ENCODE measurements at regions not wholly inside any gene's neighbourhood (a gene's known extent, or its start where the extent isn't known, plus 50 kb on each side); places are given as distances from the start of the nearest gene placed in this dataset.

- no peak for ATAC-seq
- Histone ChIP-seq H2AFZ (ENCODE audit: low read depth, low read length, poor library complexity, severe bottlenecking) (no peak overlapping the region), H3K36me3 (ENCODE audit: control insufficient read depth in 1 of 2, insufficient read depth in 2 of 2, low read length in 2 of 2) (no peaks in the 10 kb centered on the region), H3K9me3 (ENCODE audit: control insufficient read depth in 1 of 2, insufficient read depth in 1 of 2, low read depth in 1 of 2, low read length in 2 of 2) (no peaks in the 10 kb centered on the region), H4K20me1 (ENCODE audit: insufficient read depth) (no peaks in the 10 kb centered on the region), H3K9ac (ENCODE audit: low read length) (no peak overlapping the region), H3K27me3 (ENCODE audit: insufficient read depth, low read length) (no peaks in the 10 kb centered on the region), H3K4me3 (replicated peaks in 1 of 2; ENCODE audit: low read depth in 1 of 2, low read length in 2 of 2) (no peak overlapping the region), H3K27ac (ENCODE audit: low read depth, low read length) (no peak overlapping the region), H3K4me1 (ENCODE audit: control insufficient read depth in 1 of 2, insufficient read depth in 2 of 2, low read length in 2 of 2) (no peaks in the 10 kb centered on the region), H3K9me2 (ENCODE audit: insufficient read depth) (no peaks in the 10 kb centered on the region), H3K79me2 (ENCODE audit: insufficient read depth, low read length) (no peaks in the 10 kb centered on the region), H3K4me2 (ENCODE audit: low read length) (no peak overlapping the region)
- TF ChIP-seq EGR1 (IDR thresholded peaks at IDR 0.05; ENCODE audit: low read depth) (no peak), RAD21 (IDR thresholded peaks at IDR 0.05; ENCODE audit: low read depth) (no peak), ZNF274 (IDR thresholded peaks at IDR 0.05; ENCODE audit: low read depth, low read length) (no peak), FOSL1 (IDR thresholded peaks at IDR 0.05; ENCODE audit: low read depth) (no peak), ATF3 (IDR thresholded peaks at IDR 0.05) (no peak), YY1 (IDR thresholded peaks at IDR 0.05; ENCODE audit: extremely low read depth, insufficient replicate concordance, low read depth, low read length) (no peak), JUND (IDR thresholded peaks at IDR 0.05) (no peak), POLR2A (IDR thresholded peaks at IDR 0.05; ENCODE audit: borderline replicate concordance, extremely low read depth, insufficient read depth, insufficient read length) (no peak), CEBPB (IDR thresholded peaks at IDR 0.05; ENCODE audit: low read depth) (no peak)
- BruUV-seq (replicated peaks), result no TSS peak
- RAD21 ChIA-PET (ENCODE audit: low non-redundant PET in 1 of 2, low total read pairs in 2 of 2, uncharacterized antibody in 2 of 2, unreplicated experiment in 2 of 2), result no interaction called here
- CTCF ChIA-PET, result no interaction called here
- intact Hi-C loops (cut with micrococcal nuclease), result no loop called here
- POLR2A ChIA-PET, result no interaction called here
- DNase-seq (ENCODE audit: low read depth, low spot score), result no peak
These were observed 219.6 kb upstream of the ID2 start for GRCh38 chr2:8462280-8462679.

GRCh38 chr2:8462899-8463648, 218.8 kb upstream of the ID2 start:
- no peaks in the 10 kb centered on the region for H3K9me2 ChIP-seq (ENCODE audit: insufficient read depth)
- intact Hi-C loops (cut with micrococcal nuclease), result no loop called here
- no TSS peak for BruUV-seq (replicated peaks)
- H3K4me1 ChIP-seq (ENCODE audit: control insufficient read depth in 1 of 2, insufficient read depth in 2 of 2, low read length in 2 of 2), result no peaks in the 10 kb centered on the region
- H3K9me3 ChIP-seq (ENCODE audit: control insufficient read depth in 1 of 2, insufficient read depth in 1 of 2, low read depth in 1 of 2, low read length in 2 of 2), result no peaks in the 10 kb centered on the region
- no peaks in the 10 kb centered on the region for H3K36me3 ChIP-seq (ENCODE audit: control insufficient read depth in 1 of 2, insufficient read depth in 2 of 2, low read length in 2 of 2)
- ChIA-PET POLR2A (no interaction called here), CTCF (no interaction called here), RAD21 (ENCODE audit: low non-redundant PET in 1 of 2, low total read pairs in 2 of 2, uncharacterized antibody in 2 of 2, unreplicated experiment in 2 of 2) (no interaction called here)
- no peak overlapping the region for H3K27ac ChIP-seq (ENCODE audit: low read depth, low read length)
- no peaks in the 10 kb centered on the region for H3K27me3 ChIP-seq (ENCODE audit: insufficient read depth, low read length)
- H2AFZ ChIP-seq (ENCODE audit: low read depth, low read length, poor library complexity, severe bottlenecking), result no peak overlapping the region
- no peak overlapping the region for H3K4me2 ChIP-seq (ENCODE audit: low read length)
- no peak overlapping the region for H3K4me3 ChIP-seq (replicated peaks in 1 of 2; ENCODE audit: low read depth in 1 of 2, low read length in 2 of 2)
- H3K9ac ChIP-seq (ENCODE audit: low read length), result no peak overlapping the region
- DNase-seq (ENCODE audit: low read depth, low spot score) (no peak), ATAC-seq (no peak)
- H3K79me2 ChIP-seq (ENCODE audit: insufficient read depth, low read length), result no peaks in the 10 kb centered on the region
- H4K20me1 ChIP-seq (ENCODE audit: insufficient read depth), result no peaks in the 10 kb centered on the region
- TF ChIP-seq SIN3A (IDR thresholded peaks at IDR 0.05; ENCODE audit: low read depth) (no peak), POLR2AphosphoS5 (IDR thresholded peaks at IDR 0.05; ENCODE audit: low read depth, low read length) (no peak), SRF (IDR thresholded peaks at IDR 0.05; ENCODE audit: low read depth) (no peak), EZH2 (IDR thresholded peaks at IDR 0.05) (no peak), YY1 (IDR thresholded peaks at IDR 0.05; ENCODE audit: extremely low read depth, insufficient replicate concordance, low read depth, low read length) (no peak)
